HEK293 (cell line): ENCODE measurements at regions not wholly inside any gene's neighbourhood (a gene's known extent, or its start where the extent isn't known, plus 50 kb on each side); places are given as distances from the start of the nearest gene placed in this dataset.

Experiments used
- BCL6B ChIP-seq: fragments of 450-650 bp; formaldehyde crosslinking; IDR thresholded peaks from 2 replicates; pipeline ENCODE4 v1.5.1; 2017; ENCODE audit warnings: missing biosample characterization, missing genetic modification characterization
- ELK4 ChIP-seq: IDR thresholded peaks from 2 replicates; pipeline ENCODE4 v1.6.1; 2011; ENCODE audit warnings: mild to moderate bottlenecking, low read depth, low read length, borderline replicate concordance
- FEZF1 ChIP-seq: fragments of 450-650 bp; formaldehyde crosslinking; IDR thresholded peaks from 2 replicates; pipeline ENCODE4 v1.5.1; 2016; ENCODE audit warnings: missing biosample characterization, missing genetic modification characterization
- GLIS1 ChIP-seq: fragments of 450-650 bp; formaldehyde crosslinking; IDR thresholded peaks from 2 replicates; pipeline ENCODE4 v1.5.1; 2016; ENCODE audit warnings: missing biosample characterization, missing genetic modification characterization
- HOXD13 ChIP-seq: sonication (generic); formaldehyde crosslinking; IDR thresholded peaks from 2 replicates; pipeline ENCODE4 v1.8.0; 2022; ENCODE audit warnings: missing genetic modification reagents, borderline replicate concordance
- IKZF3 ChIP-seq: fragments of 450-650 bp; IDR thresholded peaks from 2 replicates; pipeline ENCODE4 v1.5.0; 2018; ENCODE audit warnings: missing biosample characterization, mild to moderate bottlenecking, missing genetic modification characterization, moderate library complexity
- KLF10 ChIP-seq: fragments of 450-650 bp; IDR thresholded peaks from 2 replicates; pipeline ENCODE4 v1.5.1; 2018; ENCODE audit warnings: missing biosample characterization, mild to moderate bottlenecking, missing genetic modification characterization
- OSR2 ChIP-seq: fragments of 450-650 bp; formaldehyde crosslinking; IDR thresholded peaks from 2 replicates; pipeline ENCODE4 v1.5.1; 2016; ENCODE audit warnings: missing biosample characterization, missing genetic modification characterization
- PBX3 ChIP-seq: sonication (generic); formaldehyde crosslinking; IDR thresholded peaks from 2 replicates; pipeline ENCODE4 v1.8.1; 2022; ENCODE audit warnings: mild to moderate bottlenecking, moderate library complexity, missing genetic modification reagents
- REST ChIP-seq: fragments of 450-650 bp; formaldehyde crosslinking; IDR thresholded peaks from 2 replicates; pipeline ENCODE4 v1.5.1; 2016; ENCODE audit warnings: missing biosample characterization, missing genetic modification characterization
- TRIM28 ChIP-seq: IDR thresholded peaks from 2 replicates; pipeline ENCODE4 v1.6.1; 2011; ENCODE audit warnings: low read length, control low read depth, borderline replicate concordance
- ZBTB48 ChIP-seq: fragments of 450-650 bp; formaldehyde crosslinking; IDR thresholded peaks from 2 replicates; pipeline ENCODE4 v1.5.1; 2016; ENCODE audit warnings: missing biosample characterization, missing genetic modification characterization
- ZFHX2 ChIP-seq: fragments of 450-650 bp; formaldehyde crosslinking; conservative IDR thresholded peaks from 2 replicates; pipeline ENCODE4 v1.5.1; 2016; ENCODE audit warnings: missing biosample characterization, missing genetic modification characterization
- ZIC2 ChIP-seq: fragments of 450-650 bp; formaldehyde crosslinking; IDR thresholded peaks from 2 replicates; pipeline ENCODE4 v1.5.1; 2016; ENCODE audit warnings: missing biosample characterization, missing genetic modification characterization
- ZNF112 ChIP-seq: fragments of 450-650 bp; formaldehyde crosslinking; IDR thresholded peaks from 2 replicates; pipeline ENCODE4 v1.5.0; 2017; ENCODE audit warnings: missing biosample characterization, missing genetic modification characterization
- ZNF146 ChIP-seq: fragments of 450-650 bp; formaldehyde crosslinking; IDR thresholded peaks from 2 replicates; pipeline ENCODE4 v1.5.1; 2016; ENCODE audit warnings: missing biosample characterization, missing genetic modification characterization
- ZNF155 ChIP-seq: fragments of 450-650 bp; formaldehyde crosslinking; IDR thresholded peaks from 2 replicates; pipeline ENCODE4 v1.5.1; 2016; ENCODE audit warnings: missing biosample characterization, missing genetic modification characterization
- ZNF157 ChIP-seq: fragments of 450-650 bp; formaldehyde crosslinking; IDR thresholded peaks from 2 replicates; pipeline ENCODE4 v1.5.1; 2016; ENCODE audit warnings: missing biosample characterization, missing genetic modification characterization
- ZNF175 ChIP-seq: fragments of 450-650 bp; formaldehyde crosslinking; IDR thresholded peaks from 2 replicates; pipeline ENCODE4 v1.5.1; 2016; ENCODE audit warnings: missing biosample characterization, missing genetic modification characterization
- ZNF211 ChIP-seq: fragments of 450-650 bp; formaldehyde crosslinking; IDR thresholded peaks from 2 replicates; pipeline ENCODE4 v1.5.1; 2016; ENCODE audit warnings: low read depth, missing biosample characterization, missing genetic modification characterization
- ZNF221 ChIP-seq: fragments of 450-650 bp; formaldehyde crosslinking; IDR thresholded peaks from 2 replicates; pipeline ENCODE4 v1.5.1; 2017; ENCODE audit warnings: missing biosample characterization, missing genetic modification characterization, borderline replicate concordance
- ZNF248 ChIP-seq: fragments of 450-650 bp; formaldehyde crosslinking; IDR thresholded peaks from 2 replicates; pipeline ENCODE4 v1.5.1; 2017; ENCODE audit warnings: missing biosample characterization, missing genetic modification characterization
- ZNF280C ChIP-seq: fragments of 450-650 bp; formaldehyde crosslinking; IDR thresholded peaks from 2 replicates; pipeline ENCODE4 v1.5.1; 2016; ENCODE audit warnings: missing biosample characterization, missing genetic modification characterization
- ZNF311 ChIP-seq: fragments of 450-650 bp; formaldehyde crosslinking; IDR thresholded peaks from 2 replicates; pipeline ENCODE4 v1.5.1; 2017; ENCODE audit warnings: missing biosample characterization, missing genetic modification characterization, borderline replicate concordance
- ZNF341 ChIP-seq: fragments of 450-650 bp; formaldehyde crosslinking; IDR thresholded peaks from 2 replicates; pipeline ENCODE4; 2016; ENCODE audit warnings: low read depth, missing biosample characterization, missing genetic modification characterization
- ZNF350 ChIP-seq: fragments of 450-650 bp; formaldehyde crosslinking; IDR thresholded peaks from 2 replicates; pipeline ENCODE4 v1.5.0; 2017; ENCODE audit warnings: missing biosample characterization, mild to moderate bottlenecking, missing genetic modification characterization
- ZNF514 ChIP-seq: fragments of 450-650 bp; formaldehyde crosslinking; IDR thresholded peaks from 2 replicates; pipeline ENCODE4 v1.5.1; 2016; ENCODE audit warnings: missing biosample characterization, missing genetic modification characterization
- ZNF610 ChIP-seq: fragments of 450-650 bp; formaldehyde crosslinking; IDR thresholded peaks from 2 replicates; pipeline ENCODE4 v1.5.1; 2016; ENCODE audit warnings: missing biosample characterization, missing genetic modification characterization, borderline replicate concordance
- ZNF645 ChIP-seq: fragments of 450-650 bp; formaldehyde crosslinking; IDR thresholded peaks from 2 replicates; pipeline ENCODE4; 2016; ENCODE audit warnings: missing biosample characterization, missing genetic modification characterization
- ZNF776 ChIP-seq: fragments of 450-650 bp; formaldehyde crosslinking; IDR thresholded peaks from 2 replicates; pipeline ENCODE4 v1.5.0; 2017; ENCODE audit warnings: missing biosample characterization, missing genetic modification characterization, borderline replicate concordance

- TF ChIP-seq REST = 0 out of 2 replicates have a peak, but pooled peaks have one; percentile 24
- TF ChIP-seq ZNF341 (tag by site-specific recombination) = no peak
- no peak for TF ChIP-seq ZNF211 (tag by site-specific recombination)
- no peak for TF ChIP-seq ELK4
- TF ChIP-seq ZNF157 (tag by site-specific recombination) = no peak
- no peak for TF ChIP-seq ZNF350 (tag by site-specific recombination)
- peak; percentile 54; the same call in 1 of the 2 replicates for TF ChIP-seq BCL6B (tag by site-specific recombination)
- no peak for TF ChIP-seq ZNF175 (tag by site-specific recombination)
- TF ChIP-seq TRIM28 = no peak
- no peak for TF ChIP-seq GLIS1 (tag by site-specific recombination)
- peak; percentile 38; the same call in 1 of the 2 replicates for TF ChIP-seq FEZF1 (tag by site-specific recombination)
- TF ChIP-seq ZNF311 (tag by site-specific recombination) = no peak
- no peak for TF ChIP-seq ZNF146
- no peak for TF ChIP-seq ZNF610
- TF ChIP-seq ZNF112 (tag by site-specific recombination) = no peak
- no peak for TF ChIP-seq ZNF514
- no peak for TF ChIP-seq ZFHX2 (tag by site-specific recombination)
- peak; percentile 72 for TF ChIP-seq OSR2 (tag by site-specific recombination)
- 0 out of 2 replicates have a peak, but pooled peaks have one; percentile 21 for TF ChIP-seq ZNF248
- TF ChIP-seq KLF10 (tag by site-specific recombination) = no peak
- no peak for TF ChIP-seq ZIC2 (tag by site-specific recombination)
- TF ChIP-seq PBX3 = no peak
- TF ChIP-seq ZNF221 = no peak
- TF ChIP-seq HOXD13 (CRISPR knock-in tag) = no peak
- TF ChIP-seq IKZF3 (tag by site-specific recombination) = peak; percentile 27; the same call in 1 of the 2 replicates
- TF ChIP-seq ZNF280C (tag by site-specific recombination) = no peak
- TF ChIP-seq ZBTB48 (tag by site-specific recombination) = no peak
- TF ChIP-seq ZNF776 (tag by site-specific recombination) = no peak
- 0 out of 2 replicates have a peak, but pooled peaks have one; percentile 12 for TF ChIP-seq ZNF645 (tag by site-specific recombination)
- TF ChIP-seq ZNF155 (tag by site-specific recombination) = no peak
These were observed 95.6 kb upstream of the ZNF608 start (continued) for GRCh38 chr5:124841829-124842712.
